Hepatocyte (in vitro differentiated cells): ENCODE measurements at regions not wholly inside any gene's neighbourhood (a gene's known extent, or its start where the extent isn't known, plus 50 kb on each side); places are given as distances from the start of the nearest gene placed in this dataset.

Experiments
- EZH2phosphoT487 ChIP-seq: fragments of 200-600 bp; sonication (generic); IDR thresholded peaks from one replicate; pipeline ENCODE4 v1.6.1; 2018; ENCODE audit warnings: antibody characterized with exemption, mild to moderate bottlenecking, low read depth, moderate library complexity; ENCODE audit not compliant: unreplicated experiment, severe bottlenecking
- TF ChIP-seq, protein P1 (sequence below): fragments of 200-600 bp; sonication (generic); IDR thresholded peaks from 2 replicates; pipeline ENCODE4 v1.5.1; 2016; ENCODE audit warnings: antibody characterized with exemption, mild to moderate bottlenecking; ENCODE audit not compliant: poor library complexity

DNA sequence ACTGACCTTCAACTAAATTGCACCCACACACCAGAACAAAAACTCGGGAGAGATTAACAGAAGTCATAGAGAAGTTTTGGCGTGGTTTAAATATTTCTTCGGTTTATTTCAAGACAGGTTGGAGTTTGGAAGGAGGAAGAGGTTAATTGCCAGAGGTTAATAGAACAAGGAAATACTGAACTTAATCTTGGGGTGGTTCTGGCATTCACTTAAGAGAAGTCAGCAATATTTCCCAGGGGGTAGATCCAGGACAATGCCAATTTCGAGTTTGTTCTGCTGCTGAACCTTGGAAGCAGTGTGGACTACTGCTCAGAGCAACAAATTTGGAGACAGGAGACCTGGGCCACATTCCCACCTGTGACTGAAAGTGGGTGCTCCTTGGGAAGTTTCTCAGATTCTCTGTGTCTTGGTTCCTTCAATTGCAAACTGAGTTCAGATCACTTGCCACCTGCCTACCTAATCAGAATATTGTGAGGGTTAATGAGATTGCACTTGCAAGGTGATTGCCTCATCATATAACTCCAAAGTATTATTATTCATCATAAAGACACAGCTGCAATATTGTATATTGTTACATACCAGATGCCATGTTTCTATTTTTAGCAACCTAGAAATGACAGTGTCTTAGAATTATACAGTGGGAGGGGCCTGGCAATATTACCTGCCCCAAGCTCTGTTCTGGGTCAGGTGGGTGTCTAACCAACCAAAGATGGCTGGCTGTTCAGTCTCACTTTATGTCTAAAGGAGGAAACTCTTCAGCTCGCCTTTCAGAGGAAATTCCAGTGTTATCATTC is 217.4 kb downstream of the CDCA7 start:
- TF ChIP-seq, protein P1, sequence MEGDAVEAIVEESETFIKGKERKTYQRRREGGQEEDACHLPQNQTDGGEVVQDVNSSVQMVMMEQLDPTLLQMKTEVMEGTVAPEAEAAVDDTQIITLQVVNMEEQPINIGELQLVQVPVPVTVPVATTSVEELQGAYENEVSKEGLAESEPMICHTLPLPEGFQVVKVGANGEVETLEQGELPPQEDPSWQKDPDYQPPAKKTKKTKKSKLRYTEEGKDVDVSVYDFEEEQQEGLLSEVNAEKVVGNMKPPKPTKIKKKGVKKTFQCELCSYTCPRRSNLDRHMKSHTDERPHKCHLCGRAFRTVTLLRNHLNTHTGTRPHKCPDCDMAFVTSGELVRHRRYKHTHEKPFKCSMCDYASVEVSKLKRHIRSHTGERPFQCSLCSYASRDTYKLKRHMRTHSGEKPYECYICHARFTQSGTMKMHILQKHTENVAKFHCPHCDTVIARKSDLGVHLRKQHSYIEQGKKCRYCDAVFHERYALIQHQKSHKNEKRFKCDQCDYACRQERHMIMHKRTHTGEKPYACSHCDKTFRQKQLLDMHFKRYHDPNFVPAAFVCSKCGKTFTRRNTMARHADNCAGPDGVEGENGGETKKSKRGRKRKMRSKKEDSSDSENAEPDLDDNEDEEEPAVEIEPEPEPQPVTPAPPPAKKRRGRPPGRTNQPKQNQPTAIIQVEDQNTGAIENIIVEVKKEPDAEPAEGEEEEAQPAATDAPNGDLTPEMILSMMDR = no peak
- TF ChIP-seq EZH2phosphoT487 = no peak
